Stimulated activated CD4-positive, alpha-beta T cell treated with anti-CD3 and anti-CD28 coated beads, TNF-alpha, amount 100 ng/mL, for 48 hours (primary cell): ENCODE measurements at regions not wholly inside any gene's neighbourhood (a gene's known extent, or its start where the extent isn't known, plus 50 kb on each side); places are given as distances from the start of the nearest gene placed in this dataset.
A peak's percentile ranks its signal among the peaks of the same experiment; 100 is the strongest.

Source experiments
- DNase-seq, 3 donors: peaks; one replicate each; pipeline ENCODE4 v3.0.0-alpha.2; 2020; ENCODE audit warnings: low read depth in 3 of 3

- no peak for DNase-seq
These were observed 98.7 kb upstream of the SLC4A4 start for GRCh38 chr4:71240094-71240493.

- no peak for DNase-seq
These were observed 97.1 kb upstream of the SLC4A4 start for GRCh38 chr4:71241501-71242288.

- DNase-seq, result no peak
These were observed 95.6 kb upstream of the SLC4A4 start for GRCh38 chr4:71243091-71243833.

- no peak for DNase-seq
These were observed 91.1 kb upstream of the SLC4A4 start for GRCh38 chr4:71247706-71248105.

- no peak for DNase-seq
These were observed 87.6 kb upstream of the SLC4A4 start for GRCh38 chr4:71251261-71251660.

- no peak for DNase-seq
These were observed 85.3 kb upstream of the SLC4A4 start for GRCh38 chr4:71253545-71253944.

- no peak for DNase-seq
These were observed 84.3 kb upstream of the SLC4A4 start for GRCh38 chr4:71254451-71255012.

GRCh38 chr4:71255976-71256375, 82.8 kb upstream of the SLC4A4 start:
- no peak for DNase-seq

- DNase-seq, result no peak
These were observed 81.1 kb upstream of the SLC4A4 start for GRCh38 chr4:71257761-71258160.

- no peak for DNase-seq
These were observed 80.5 kb upstream of the SLC4A4 start for GRCh38 chr4:71258323-71258722.

- DNase-seq, result no peak
These were observed 79.5 kb upstream of the SLC4A4 start for GRCh38 chr4:71259280-71259679.

- no peak for DNase-seq
These were observed 78.9 kb upstream of the SLC4A4 start for GRCh38 chr4:71259911-71260331.

GRCh38 chr4:71260544-71260943, 78.3 kb upstream of the SLC4A4 start:
- DNase-seq, result no peak

- no peak for DNase-seq
These were observed 77.8 kb upstream of the SLC4A4 start for GRCh38 chr4:71261001-71261400.

GRCh38 chr4:71261633-71262121, 77.1 kb upstream of the SLC4A4 start:
- no peak for DNase-seq

GRCh38 chr4:71262161-71262560, 76.7 kb upstream of the SLC4A4 start:
- no peak for DNase-seq

GRCh38 chr4:71266090-71266794, 72.6 kb upstream of the SLC4A4 start:
- DNase-seq, result no peak

- DNase-seq, result no peak
These were observed 71.6 kb upstream of the SLC4A4 start for GRCh38 chr4:71267244-71267643.

- DNase-seq, result no peak
These were observed 70.7 kb upstream of the SLC4A4 start for GRCh38 chr4:71268166-71268565.

- DNase-seq, result no peak
These were observed 69.6 kb upstream of the SLC4A4 start for GRCh38 chr4:71269233-71269632.

- DNase-seq, result peak in 1 of 3 donors; percentile 1
These were observed 67.9 kb upstream of the SLC4A4 start for GRCh38 chr4:71270901-71271300.

GRCh38 chr4:71272976-71273375, 65.8 kb upstream of the SLC4A4 start:
- DNase-seq, result no peak
